ENCODE measurements at regions not wholly inside any gene's neighbourhood (a gene's known extent, or its start where the extent isn't known, plus 50 kb on each side); places are given as distances from the start of the nearest gene placed in this dataset.

- H4K5ac ChIP-seq (ENCODE audit: insufficient read length, low read depth, low read length): no peak overlapping the region
- no peak overlapping the region for H3K18ac ChIP-seq (ENCODE audit: insufficient read length, low read depth, low read length)
- Mint-ChIP-seq H3K36me3 (ENCODE audit: insufficient read depth in 1 of 3, low read depth in 3 of 3) (no peaks in the 10 kb centered on the region), H3K27me3 (ENCODE audit: low read depth) (no peaks in the 10 kb centered on the region), H3K4me3 (no peak overlapping the region), H3K4me1 (no peaks in the 10 kb centered on the region), H3K27ac (peak overlapping the region in 1 of 3 experiments; percentile 17; a peak in 1 of 7 replicates), H3K9me3 (no peaks in the 10 kb centered on the region)
- WGBS (ENCODE audit: extremely low coverage, insufficient read length, low lambda C conversion rate): no CpG with 5 or more reads among the region's 3 CpGs
- no peak overlapping the region for H3K56ac ChIP-seq (ENCODE audit: insufficient read length, low read depth, low read length)
- H2BK120ac ChIP-seq (ENCODE audit: low read depth, low read length, poor library complexity, severe bottlenecking): no peak overlapping the region
- no peak overlapping the region for H2AFZ ChIP-seq (ENCODE audit: low read length)
- H3K79me2 ChIP-seq (ENCODE audit: insufficient read depth, low read length): no peaks in the 10 kb centered on the region
- no peak overlapping the region for H2BK15ac ChIP-seq (ENCODE audit: low read depth, low read length)
- no peak overlapping the region for H3K4me2 ChIP-seq (ENCODE audit: insufficient read depth, insufficient read length, low read length)
- H3K9ac ChIP-seq (ENCODE audit: extremely low read depth, insufficient read length, low read length): no peak overlapping the region
- DNase-seq: no peak
- no peak overlapping the region for H2BK5ac ChIP-seq (ENCODE audit: insufficient read length, low read length)
- H3K27me3 ChIP-seq (ENCODE audit: insufficient read depth, low read length): no peaks in the 10 kb centered on the region
- no peak overlapping the region for H2BK12ac ChIP-seq (ENCODE audit: insufficient read length, low read depth, low read length)
- no peak overlapping the region for H3K4ac ChIP-seq (ENCODE audit: low read depth, low read length)
- no peak overlapping the region for H4K91ac ChIP-seq (ENCODE audit: insufficient read length, low read depth, low read length)
- no peak overlapping the region for H3K14ac ChIP-seq (ENCODE audit: insufficient read depth, low read length)
- no peak for TF ChIP-seq CTCF (conservative IDR thresholded peaks at IDR 0.05)
- H3K9me3 ChIP-seq (ENCODE audit: control insufficient read depth, low read depth, low read length): no peaks in the 10 kb centered on the region
- H3K79me1 ChIP-seq (ENCODE audit: insufficient read depth, low read depth, low read length, poor library complexity, severe bottlenecking): no peaks in the 10 kb centered on the region
- H2AK5ac ChIP-seq (ENCODE audit: insufficient read length, low read length): no peak overlapping the region
- no peak overlapping the region for H4K8ac ChIP-seq (replicated peaks; ENCODE audit: insufficient read length, low read depth, low read length)
- no peaks in the 10 kb centered on the region for H4K20me1 ChIP-seq (ENCODE audit: control insufficient read depth, insufficient read depth, insufficient read length)
- H2BK20ac ChIP-seq (ENCODE audit: low read depth, low read length, poor library complexity, severe bottlenecking): no peak overlapping the region
- no peaks in the 10 kb centered on the region for H3K23me2 ChIP-seq (ENCODE audit: insufficient read length, low read depth, low read length, poor library complexity, severe bottlenecking)
- H3K4me1 ChIP-seq (ENCODE audit: insufficient read depth, low read length): no peaks in the 10 kb centered on the region
- H3K27ac ChIP-seq (ENCODE audit: insufficient read length, low read depth, low read length): no peak overlapping the region
- no peak overlapping the region for H3T11ph ChIP-seq (ENCODE audit: low read length)
- no peak overlapping the region for H3K23ac ChIP-seq (ENCODE audit: insufficient read length, low read depth, low read length)
Observed at GRCh38 chr12:77247542-77247941, 182.2 kb upstream of the E2F7 start.
